ENCODE measurements at regions not wholly inside any gene's neighbourhood (a gene's known extent, or its start where the extent isn't known, plus 50 kb on each side); places are given as distances from the start of the nearest gene placed in this dataset.
"Not testable (repeated sequence)": the region's sequence is repeated elsewhere in the genome, so short reads cannot be mapped to it uniquely, and the experiment has no call there.

DNA sequence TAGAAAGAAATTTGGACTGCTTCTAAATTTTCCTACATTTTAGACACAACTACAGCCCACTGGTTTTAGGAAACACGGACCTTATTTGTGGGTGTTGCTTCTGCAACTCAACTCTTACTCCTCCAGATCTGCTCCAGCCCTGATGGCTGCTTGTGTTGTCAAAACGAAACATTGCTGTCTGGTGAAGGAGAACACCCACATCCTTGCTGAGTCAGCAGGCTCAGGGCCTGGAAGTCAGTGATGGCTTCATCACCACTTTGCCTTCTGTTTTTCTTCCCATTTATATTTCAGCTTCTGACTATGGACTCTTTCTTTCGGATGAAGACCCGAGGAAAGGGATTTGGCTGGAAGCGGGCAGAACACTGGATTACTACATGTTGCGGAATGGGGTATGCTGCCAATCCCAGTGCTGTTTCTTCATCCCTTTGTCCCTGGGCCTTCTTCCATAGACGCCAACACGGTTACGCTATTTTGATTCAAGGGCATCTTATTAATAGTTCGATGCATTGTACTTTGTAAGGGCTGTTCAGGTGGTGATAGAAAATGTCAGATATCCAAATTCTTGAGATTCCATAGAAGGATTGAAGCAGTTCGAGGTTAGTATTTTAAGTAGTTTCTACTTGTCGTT is 392.6 kb upstream of the TPM1 start:
- H3K27ac ChIP-seq, result no peak overlapping the region
- no peak overlapping the region for H3K4me3 ChIP-seq (ENCODE audit: low read depth, low read length)
- H3K36me3 ChIP-seq (ENCODE audit: control insufficient read depth, insufficient read depth, low read length), result no peaks in the 10 kb centered on the region
- no peak overlapping the region for H3K9ac ChIP-seq
- no peaks in the 10 kb centered on the region for H3K27me3 ChIP-seq (ENCODE audit: control insufficient read depth, insufficient read depth, low read length)
- TF ChIP-seq, protein P1, sequence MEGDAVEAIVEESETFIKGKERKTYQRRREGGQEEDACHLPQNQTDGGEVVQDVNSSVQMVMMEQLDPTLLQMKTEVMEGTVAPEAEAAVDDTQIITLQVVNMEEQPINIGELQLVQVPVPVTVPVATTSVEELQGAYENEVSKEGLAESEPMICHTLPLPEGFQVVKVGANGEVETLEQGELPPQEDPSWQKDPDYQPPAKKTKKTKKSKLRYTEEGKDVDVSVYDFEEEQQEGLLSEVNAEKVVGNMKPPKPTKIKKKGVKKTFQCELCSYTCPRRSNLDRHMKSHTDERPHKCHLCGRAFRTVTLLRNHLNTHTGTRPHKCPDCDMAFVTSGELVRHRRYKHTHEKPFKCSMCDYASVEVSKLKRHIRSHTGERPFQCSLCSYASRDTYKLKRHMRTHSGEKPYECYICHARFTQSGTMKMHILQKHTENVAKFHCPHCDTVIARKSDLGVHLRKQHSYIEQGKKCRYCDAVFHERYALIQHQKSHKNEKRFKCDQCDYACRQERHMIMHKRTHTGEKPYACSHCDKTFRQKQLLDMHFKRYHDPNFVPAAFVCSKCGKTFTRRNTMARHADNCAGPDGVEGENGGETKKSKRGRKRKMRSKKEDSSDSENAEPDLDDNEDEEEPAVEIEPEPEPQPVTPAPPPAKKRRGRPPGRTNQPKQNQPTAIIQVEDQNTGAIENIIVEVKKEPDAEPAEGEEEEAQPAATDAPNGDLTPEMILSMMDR (IDR thresholded peaks at IDR 0.05), result no peak
- no peak overlapping the region for H2AFZ ChIP-seq
- no peaks in the 10 kb centered on the region for H3K9me3 ChIP-seq (ENCODE audit: control insufficient read depth, low read length)
- H3K4me1 ChIP-seq, result no peaks in the 10 kb centered on the region
- H3K4me2 ChIP-seq (ENCODE audit: low read length), result no peak overlapping the region
- no peaks in the 10 kb centered on the region for H3K79me2 ChIP-seq

DNA sequence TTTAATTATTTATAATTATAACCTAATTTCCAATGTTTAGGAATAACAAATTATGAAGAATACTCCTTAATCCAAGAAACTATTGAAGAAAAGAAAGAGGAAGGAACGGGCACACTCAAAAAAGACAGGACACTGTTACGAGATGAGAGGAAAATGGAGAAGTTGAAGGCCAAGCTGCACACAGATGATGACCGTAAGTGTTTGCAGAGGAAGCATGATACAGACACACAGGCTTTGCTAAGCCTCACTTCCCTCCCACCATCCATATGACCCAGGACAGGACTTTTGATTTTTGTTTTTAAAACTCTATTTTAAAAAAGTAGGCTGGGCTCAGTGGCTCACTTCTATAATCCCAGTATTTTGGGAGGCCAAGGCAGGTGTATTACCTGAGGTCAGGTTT is 389.4 kb upstream of the TPM1 start:
- no peak overlapping the region for H3K4me2 ChIP-seq (ENCODE audit: low read length)
- TF ChIP-seq, protein P1 (IDR thresholded peaks at IDR 0.05), result no peak
- no peaks in the 10 kb centered on the region for H3K4me1 ChIP-seq
- H3K36me3 ChIP-seq (ENCODE audit: control insufficient read depth, insufficient read depth, low read length), result no peaks in the 10 kb centered on the region
- H3K4me3 ChIP-seq (ENCODE audit: low read depth, low read length), result no peak overlapping the region
- H3K9ac ChIP-seq, result no peak overlapping the region
- H3K9me3 ChIP-seq (ENCODE audit: control insufficient read depth, low read length), result no peaks in the 10 kb centered on the region
- H3K27ac ChIP-seq, result no peak overlapping the region
- H2AFZ ChIP-seq, result no peak overlapping the region
- no peaks in the 10 kb centered on the region for H3K79me2 ChIP-seq
- no peaks in the 10 kb centered on the region for H3K27me3 ChIP-seq (ENCODE audit: control insufficient read depth, insufficient read depth, low read length)

DNA sequence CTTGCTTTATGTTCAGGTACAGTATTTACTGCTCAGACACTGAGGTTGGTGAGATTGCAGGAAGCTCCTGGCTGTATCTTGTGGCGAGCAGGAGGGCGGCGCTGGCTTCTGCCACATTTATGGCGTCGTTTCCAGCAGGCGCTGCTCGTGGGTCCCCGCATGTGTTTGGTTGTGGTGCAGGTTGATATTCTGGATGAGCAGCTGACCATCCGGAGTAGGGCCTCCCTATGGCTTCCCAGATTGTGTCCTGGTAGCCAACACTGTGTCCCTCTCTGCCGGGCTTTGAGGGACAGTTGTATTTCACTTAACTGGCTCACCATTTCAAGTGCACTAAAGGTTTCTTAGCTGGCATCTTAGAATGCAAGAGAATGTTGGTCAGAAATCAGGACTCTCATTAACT is 386.5 kb upstream of the TPM1 start:
- TF ChIP-seq, protein P1 (IDR thresholded peaks at IDR 0.05), result no peak
- no peaks in the 10 kb centered on the region for H3K9me3 ChIP-seq (ENCODE audit: control insufficient read depth, low read length)
- H3K27ac ChIP-seq, result no peak overlapping the region
- no peaks in the 10 kb centered on the region for H3K27me3 ChIP-seq (ENCODE audit: control insufficient read depth, insufficient read depth, low read length)
- no peaks in the 10 kb centered on the region for H3K79me2 ChIP-seq
- no peak overlapping the region for H3K4me3 ChIP-seq (ENCODE audit: low read depth, low read length)
- H3K4me2 ChIP-seq (ENCODE audit: low read length), result no peak overlapping the region
- no peaks in the 10 kb centered on the region for H3K36me3 ChIP-seq (ENCODE audit: control insufficient read depth, insufficient read depth, low read length)
- no peak overlapping the region for H3K9ac ChIP-seq
- H2AFZ ChIP-seq, result no peak overlapping the region
- H3K4me1 ChIP-seq, result no peaks in the 10 kb centered on the region

DNA sequence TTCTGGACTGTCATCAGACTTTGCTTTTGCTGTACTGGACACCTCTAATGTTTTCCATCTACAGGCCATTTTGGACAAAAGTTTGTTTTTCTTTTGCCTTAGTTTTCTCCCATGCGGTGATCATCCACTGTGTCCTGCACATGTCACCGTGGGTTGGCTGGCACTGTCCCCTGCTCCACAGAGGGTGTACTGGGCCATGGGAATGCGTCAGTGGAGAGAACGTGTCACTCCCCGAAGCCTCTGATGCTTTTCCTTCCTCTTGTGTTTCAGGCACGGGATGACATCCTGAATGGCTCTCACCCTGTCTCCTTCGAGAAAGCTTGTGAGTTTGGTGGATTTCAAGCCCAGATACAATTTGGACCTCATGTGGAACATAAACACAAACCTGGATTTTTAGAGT is 385.0 kb upstream of the TPM1 start:
- H3K79me2 ChIP-seq; H3K4me1 ChIP-seq; H3K27me3 ChIP-seq (ENCODE audit: control insufficient read depth, insufficient read depth, low read length); H2AFZ ChIP-seq; H3K4me2 ChIP-seq (ENCODE audit: low read length); H3K4me3 ChIP-seq (ENCODE audit: low read depth, low read length); H3K9ac ChIP-seq; H3K36me3 ChIP-seq (ENCODE audit: control insufficient read depth, insufficient read depth, low read length); H3K9me3 ChIP-seq (ENCODE audit: control insufficient read depth, low read length); H3K27ac ChIP-seq: not testable (repeated sequence)

DNA sequence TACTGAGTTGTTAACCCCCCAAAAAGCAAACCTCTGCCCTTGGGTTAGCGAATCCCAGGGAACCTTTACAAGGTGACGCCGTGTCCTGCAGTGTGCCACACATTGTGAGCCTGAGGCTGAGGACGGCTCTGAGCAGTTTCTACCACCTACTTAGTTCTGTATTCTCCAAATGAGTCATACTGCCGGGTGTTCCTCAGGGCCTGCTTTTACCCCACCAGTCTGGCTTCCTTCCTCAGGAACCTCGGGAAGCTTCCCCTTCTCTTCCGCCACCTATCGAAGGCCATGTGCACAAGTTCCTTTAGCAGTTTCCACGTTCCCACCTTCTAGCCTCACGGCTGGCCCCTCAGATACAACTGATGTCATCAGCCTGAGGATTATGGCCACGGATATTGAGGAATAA is 384.0 kb upstream of the TPM1 start:
- Histone ChIP-seq H3K4me1 (no peaks in the 10 kb centered on the region), H3K79me2 (no peaks in the 10 kb centered on the region), H3K27me3 (ENCODE audit: control insufficient read depth, insufficient read depth, low read length) (no peaks in the 10 kb centered on the region), H3K4me3 (ENCODE audit: low read depth, low read length) (no peak overlapping the region), H3K36me3 (ENCODE audit: control insufficient read depth, insufficient read depth, low read length) (no peaks in the 10 kb centered on the region), H3K9me3 (ENCODE audit: control insufficient read depth, low read length) (no peaks in the 10 kb centered on the region), H3K4me2 (ENCODE audit: low read length) (no peak overlapping the region), H2AFZ (no peak overlapping the region), H3K27ac (no peak overlapping the region), H3K9ac (no peak overlapping the region)
- TF ChIP-seq, protein P1 (IDR thresholded peaks at IDR 0.05), result no peak
